ENCODE measurements at regions not wholly inside any gene's neighbourhood (a gene's known extent, or its start where the extent isn't known, plus 50 kb on each side); places are given as distances from the start of the nearest gene placed in this dataset.

GRCh38 chr21:35525443-35525842 lies 476.3 kb upstream of the RUNX1 start:
- H3K4me3 ChIP-seq: no peak overlapping the region
- peaks cover 0 to 30% (median 0%) of the 10 kb centered on the region in 12 donors for H3K4me1 ChIP-seq
- peaks cover 0 to 5% (median 0%) of the 10 kb centered on the region in 9 donors for H3K27me3 ChIP-seq
- intact Hi-C loops (cut with DNase I): no loop called here
- no peaks in the 10 kb centered on the region for H3K36me3 ChIP-seq
- TF ChIP-seq CTCF (IDR thresholded peaks at IDR 0.05): no peak
- TF ChIP-seq POLR2A (IDR thresholded peaks at IDR 0.05): no peak
- H3K27ac ChIP-seq: no peak overlapping the region
- no peak for DNase-seq
- H3K9me3 ChIP-seq: no peaks in the 10 kb centered on the region
- WGBS, 4 donors: 40 to 65% (median 53%) methylated on average over 2 of the region's 2 CpGs
- no peak for ATAC-seq

GRCh38 chr21:35521852-35522505 lies 472.9 kb upstream of the RUNX1 start:
- TF ChIP-seq CTCF (IDR thresholded peaks at IDR 0.05): no peak
- no peak for TF ChIP-seq POLR2A (IDR thresholded peaks at IDR 0.05)
- Histone ChIP-seq H3K9me3 (no peaks in the 10 kb centered on the region), H3K4me1 (no peaks in the 10 kb centered on the region), H3K4me3 (no peak overlapping the region), H3K27me3 (no peaks in the 10 kb centered on the region), H3K36me3 (no peaks in the 10 kb centered on the region), H3K27ac (no peak overlapping the region)
- DNase-seq (no peak), ATAC-seq (no peak)
- intact Hi-C loops (cut with DNase I): loop anchor here in 1 of 10 donors (5.0 kb wide), 1 partner anchor 35 kb away; no protein-coding TSS in a partner anchor
- 77 to 92% (median 85%) methylated on average over 10 of the region's 10 CpGs for WGBS, 4 donors

GRCh38 chr21:35521293-35521692 lies 472.2 kb upstream of the RUNX1 start:
- no peak for TF ChIP-seq POLR2A (IDR thresholded peaks at IDR 0.05)
- no peak for TF ChIP-seq CTCF (IDR thresholded peaks at IDR 0.05)
- Histone ChIP-seq H3K4me1 (no peaks in the 10 kb centered on the region), H3K27me3 (no peaks in the 10 kb centered on the region), H3K36me3 (no peaks in the 10 kb centered on the region), H3K4me3 (no peak overlapping the region), H3K9me3 (no peaks in the 10 kb centered on the region), H3K27ac (no peak overlapping the region)
- intact Hi-C loops (cut with DNase I): loop anchor here in 1 of 10 donors (5.0 kb wide), 1 partner anchor 34 kb away; no protein-coding TSS in a partner anchor
- 71 to 82% (median 74%) methylated on average over 4 of the region's 4 CpGs for WGBS, 4 donors
- ATAC-seq (no peak), DNase-seq (no peak)

GRCh38 chr21:35520856-35521255 lies 471.8 kb upstream of the RUNX1 start:
- ATAC-seq: no peak
- Histone ChIP-seq H3K27ac (no peak overlapping the region), H3K36me3 (no peaks in the 10 kb centered on the region), H3K9me3 (no peaks in the 10 kb centered on the region), H3K4me1 (no peaks in the 10 kb centered on the region), H3K27me3 (no peaks in the 10 kb centered on the region), H3K4me3 (no peak overlapping the region)
- intact Hi-C loops (cut with DNase I): loop anchor here in 1 of 10 donors (5.0 kb wide), 1 partner anchor 34 kb away; no protein-coding TSS in a partner anchor
- 50 to 77% (median 63%) methylated on average over 1 of the region's 1 CpG for WGBS, 4 donors
- TF ChIP-seq POLR2A (IDR thresholded peaks at IDR 0.05): no peak
- no peak for TF ChIP-seq CTCF (IDR thresholded peaks at IDR 0.05)
- DNase-seq: no peak

Data from heart left ventricle (tissue), 16 donors.